Mucosa of descending colon (tissue), 3 donors: ENCODE measurements at regions not wholly inside any gene's neighbourhood (a gene's known extent, or its start where the extent isn't known, plus 50 kb on each side); places are given as distances from the start of the nearest gene placed in this dataset.

Source experiments
- ATAC-seq: fragments of 200-7000 bp; cut with Tn5 transposase; one replicate; pipeline ENCODE4 v1.9.1; 2020; ENCODE audit warnings: mild to moderate bottlenecking, moderate library complexity
- DNase-seq, 3 donors: peaks; one replicate each; pipeline ENCODE4 v3.0.0-alpha.2; 2020
- H3K36me3 ChIP-seq: fragments of 200-600 bp; one replicate; pipeline ENCODE4 v1.8.0; 2021; ENCODE audit warnings: low read depth, mild to moderate bottlenecking
- H3K4me1 ChIP-seq: fragments of 200-600 bp; one replicate; pipeline ENCODE4 v1.8.0; 2021; ENCODE audit warnings: low read depth, mild to moderate bottlenecking
- H3K4me3 ChIP-seq: fragments of 200-600 bp; one replicate; pipeline ENCODE4 v1.8.0; 2021; ENCODE audit warnings: mild to moderate bottlenecking
- H3K9me3 ChIP-seq: fragments of 200-600 bp; one replicate; pipeline ENCODE4 v1.8.0; 2021; ENCODE audit warnings: mild to moderate bottlenecking
- intact Hi-C, 2 donors: fragments of 100-400 bp; cut with DNase I in 1 of 2; cut with micrococcal nuclease in 1 of 2; formaldehyde crosslinking; loops; one replicate each; pipeline versions ENCODE4 v1.11.0 to v1.11.1; 2022; cut with DNase I, micrococcal nuclease
- TF ChIP-seq, protein P1 (sequence below): fragments of 200-600 bp; IDR thresholded peaks from one replicate; pipeline ENCODE4 v1.8.0; 2022; ENCODE audit warnings: antibody characterized with exemption, mild to moderate bottlenecking
- donor health status: DM: no; HTN: no; CAD: no; lungs with moderate emphysema.
- donor health status: DM: no; HTN: no; CAD: no.
- donor health status: DM: no; HTN: yes; CAD: no.

- DNase-seq: no peak
- no peak overlapping the region for H3K4me3 ChIP-seq
- H3K36me3 ChIP-seq: no peaks in the 10 kb centered on the region
- H3K4me1 ChIP-seq: no peaks in the 10 kb centered on the region
- no peak for ATAC-seq
- intact Hi-C loops: no loop called here
- peaks cover 8% of the 10 kb centered on the region for H3K9me3 ChIP-seq
- TF ChIP-seq, protein P1, sequence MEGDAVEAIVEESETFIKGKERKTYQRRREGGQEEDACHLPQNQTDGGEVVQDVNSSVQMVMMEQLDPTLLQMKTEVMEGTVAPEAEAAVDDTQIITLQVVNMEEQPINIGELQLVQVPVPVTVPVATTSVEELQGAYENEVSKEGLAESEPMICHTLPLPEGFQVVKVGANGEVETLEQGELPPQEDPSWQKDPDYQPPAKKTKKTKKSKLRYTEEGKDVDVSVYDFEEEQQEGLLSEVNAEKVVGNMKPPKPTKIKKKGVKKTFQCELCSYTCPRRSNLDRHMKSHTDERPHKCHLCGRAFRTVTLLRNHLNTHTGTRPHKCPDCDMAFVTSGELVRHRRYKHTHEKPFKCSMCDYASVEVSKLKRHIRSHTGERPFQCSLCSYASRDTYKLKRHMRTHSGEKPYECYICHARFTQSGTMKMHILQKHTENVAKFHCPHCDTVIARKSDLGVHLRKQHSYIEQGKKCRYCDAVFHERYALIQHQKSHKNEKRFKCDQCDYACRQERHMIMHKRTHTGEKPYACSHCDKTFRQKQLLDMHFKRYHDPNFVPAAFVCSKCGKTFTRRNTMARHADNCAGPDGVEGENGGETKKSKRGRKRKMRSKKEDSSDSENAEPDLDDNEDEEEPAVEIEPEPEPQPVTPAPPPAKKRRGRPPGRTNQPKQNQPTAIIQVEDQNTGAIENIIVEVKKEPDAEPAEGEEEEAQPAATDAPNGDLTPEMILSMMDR: no peak
Observed at GRCh38 chr1:229971141-229971540, 95.9 kb upstream of the GALNT2 start.

- intact Hi-C loops: no loop called here
- DNase-seq (peak in 2 of 3 donors; percentile 24 to 43), ATAC-seq (peak; percentile 64)
- Histone ChIP-seq H3K4me1 (no peaks in the 10 kb centered on the region), H3K9me3 (peaks cover 11% of the 10 kb centered on the region), H3K4me3 (no peak overlapping the region), H3K36me3 (no peaks in the 10 kb centered on the region)
- TF ChIP-seq, protein P1: no peak
Observed at GRCh38 chr1:229972600-229973296, 94.3 kb upstream of the GALNT2 start.

DNA sequence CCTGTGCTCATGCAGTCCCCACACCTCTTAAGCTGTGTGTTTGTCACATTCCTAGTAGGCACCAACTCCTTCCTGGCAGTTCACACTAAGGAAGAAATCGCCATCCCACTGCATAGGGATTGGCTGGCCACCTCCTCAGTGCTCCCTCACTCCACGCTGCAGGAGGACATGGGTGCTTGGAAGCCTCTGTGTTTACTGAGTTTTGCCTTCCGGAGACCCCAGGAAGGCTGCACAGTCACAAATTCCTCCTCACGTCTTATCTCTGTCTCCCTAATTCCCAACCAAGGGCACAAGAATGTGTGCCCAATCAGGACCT, 93.8 kb upstream of the GALNT2 start:
- Histone ChIP-seq H3K4me1 (no peaks in the 10 kb centered on the region), H3K4me3 (no peak overlapping the region), H3K9me3 (peaks cover 13% of the 10 kb centered on the region), H3K36me3 (no peaks in the 10 kb centered on the region)
- TF ChIP-seq, protein P1: no peak
- intact Hi-C loops: no loop called here
- DNase-seq (no peak), ATAC-seq (no peak)

GRCh38 chr1:229975047-229975446, 92.0 kb upstream of the GALNT2 start:
- TF ChIP-seq, protein P1: no peak
- ATAC-seq: no peak
- Histone ChIP-seq H3K4me1 (peaks cover 3% of the 10 kb centered on the region), H3K36me3 (no peaks in the 10 kb centered on the region), H3K9me3 (peaks cover 13% of the 10 kb centered on the region), H3K4me3 (no peak overlapping the region)
- intact Hi-C loops: no loop called here
- DNase-seq: no peak

DNA sequence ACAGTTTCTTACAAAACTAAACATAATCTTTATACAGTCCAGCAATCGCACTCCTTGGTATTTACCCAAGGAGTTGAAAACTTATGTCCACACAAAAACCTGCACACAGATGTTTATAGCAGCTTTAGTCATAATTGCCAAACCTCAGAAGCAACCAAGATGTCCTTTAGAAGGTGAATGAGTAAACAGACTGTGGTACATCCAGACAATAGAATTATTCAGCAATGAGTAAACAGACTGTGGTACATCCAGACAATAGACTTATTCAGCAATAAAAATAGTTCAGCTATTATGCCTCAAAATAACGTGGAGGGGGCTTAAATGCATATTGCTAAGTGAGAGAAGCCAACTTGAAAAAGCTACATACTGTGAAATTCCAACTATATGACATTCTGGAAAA, 87.0 kb upstream of the GALNT2 start:
- TF ChIP-seq, protein P1: no peak
- no peak overlapping the region for H3K4me3 ChIP-seq
- no peaks in the 10 kb centered on the region for H3K36me3 ChIP-seq
- peaks cover 3% of the 10 kb centered on the region for H3K4me1 ChIP-seq
- ATAC-seq (peak; percentile 90), DNase-seq (no peak)
- intact Hi-C loops: no loop called here
- H3K9me3 ChIP-seq: peaks cover 13% of the 10 kb centered on the region

DNA sequence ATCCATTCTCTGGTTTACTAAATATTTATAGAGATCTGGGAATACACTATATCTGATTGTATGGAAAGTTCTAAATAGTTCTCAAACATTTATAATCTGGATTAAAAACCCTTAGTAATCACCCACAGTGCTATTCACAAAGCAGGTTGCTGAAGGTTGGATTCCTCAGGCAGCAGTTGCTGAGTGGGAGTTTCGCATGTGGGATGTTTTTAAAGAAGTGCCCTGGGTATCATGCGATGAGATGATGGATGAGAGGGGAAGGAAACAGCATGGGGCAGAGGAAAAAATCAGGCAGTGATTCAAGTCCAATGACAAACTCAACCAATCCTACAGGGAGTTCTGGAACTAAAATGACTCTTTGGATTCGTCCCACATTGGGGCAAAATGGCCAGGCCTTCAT, 85.3 kb upstream of the GALNT2 start:
- intact Hi-C loops: no loop called here
- no peak overlapping the region for H3K4me3 ChIP-seq
- peaks cover 2% of the 10 kb centered on the region for H3K9me3 ChIP-seq
- H3K4me1 ChIP-seq: peaks cover 3% of the 10 kb centered on the region
- no peaks in the 10 kb centered on the region for H3K36me3 ChIP-seq
- DNase-seq (no peak), ATAC-seq (no peak)
- TF ChIP-seq, protein P1: no peak
